DND-41 (cell line): ENCODE measurements at regions not wholly inside any gene's neighbourhood (a gene's known extent, or its start where the extent isn't known, plus 50 kb on each side); places are given as distances from the start of the nearest gene placed in this dataset.

Experiments used
- EZH2 ChIP-seq: IDR thresholded peaks from 3 replicates; pipeline ENCODE4 v1.6.1; 2012; ENCODE audit warnings: borderline replicate concordance, low read depth, mild to moderate bottlenecking, moderate library complexity, low read length, inconsistent platforms; ENCODE audit not compliant: severe bottlenecking
- TF ChIP-seq, protein P1 (sequence below): IDR thresholded peaks from 2 replicates; pipeline ENCODE4 v1.5.1; 2012; ENCODE audit warnings: borderline replicate concordance, low read length, moderate library complexity, mild to moderate bottlenecking; ENCODE audit not compliant: poor library complexity, severe bottlenecking; ENCODE audit errors: extremely low read depth

DNA sequence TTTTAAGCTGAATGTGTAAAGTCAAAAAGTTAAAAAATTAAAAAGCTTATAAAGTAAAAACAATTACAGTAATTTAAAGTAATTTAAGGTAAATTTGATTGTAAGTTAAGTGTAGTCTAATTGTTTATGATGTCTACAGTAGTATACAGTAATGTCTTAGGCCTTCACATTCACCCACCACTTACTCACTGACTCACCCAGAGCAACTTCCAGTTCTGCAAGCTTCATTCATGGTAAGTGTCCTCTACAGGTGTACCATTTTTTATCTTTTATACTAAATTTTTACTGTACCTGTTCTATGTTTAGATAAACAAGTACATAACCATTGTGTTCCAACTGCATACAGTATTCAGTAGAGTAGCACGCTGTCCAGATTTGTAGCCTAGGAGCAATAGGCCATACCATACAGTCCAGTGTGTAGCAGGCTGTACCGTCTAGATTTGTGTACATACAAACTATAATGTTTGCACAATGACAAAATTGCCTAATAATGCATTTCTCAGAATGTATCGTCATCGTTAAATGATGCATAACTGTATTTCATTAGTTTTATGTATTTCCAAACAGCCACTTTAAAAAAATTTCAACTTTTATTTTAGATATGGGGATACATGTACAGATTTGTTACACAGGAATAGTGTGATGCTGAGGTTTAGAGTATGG is 319.3 kb downstream of the DYSF start:
- TF ChIP-seq, protein P1, sequence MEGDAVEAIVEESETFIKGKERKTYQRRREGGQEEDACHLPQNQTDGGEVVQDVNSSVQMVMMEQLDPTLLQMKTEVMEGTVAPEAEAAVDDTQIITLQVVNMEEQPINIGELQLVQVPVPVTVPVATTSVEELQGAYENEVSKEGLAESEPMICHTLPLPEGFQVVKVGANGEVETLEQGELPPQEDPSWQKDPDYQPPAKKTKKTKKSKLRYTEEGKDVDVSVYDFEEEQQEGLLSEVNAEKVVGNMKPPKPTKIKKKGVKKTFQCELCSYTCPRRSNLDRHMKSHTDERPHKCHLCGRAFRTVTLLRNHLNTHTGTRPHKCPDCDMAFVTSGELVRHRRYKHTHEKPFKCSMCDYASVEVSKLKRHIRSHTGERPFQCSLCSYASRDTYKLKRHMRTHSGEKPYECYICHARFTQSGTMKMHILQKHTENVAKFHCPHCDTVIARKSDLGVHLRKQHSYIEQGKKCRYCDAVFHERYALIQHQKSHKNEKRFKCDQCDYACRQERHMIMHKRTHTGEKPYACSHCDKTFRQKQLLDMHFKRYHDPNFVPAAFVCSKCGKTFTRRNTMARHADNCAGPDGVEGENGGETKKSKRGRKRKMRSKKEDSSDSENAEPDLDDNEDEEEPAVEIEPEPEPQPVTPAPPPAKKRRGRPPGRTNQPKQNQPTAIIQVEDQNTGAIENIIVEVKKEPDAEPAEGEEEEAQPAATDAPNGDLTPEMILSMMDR = no peak
- no peak for TF ChIP-seq EZH2
